OCI-LY3 (cell line): ENCODE measurements at regions not wholly inside any gene's neighbourhood (a gene's known extent, or its start where the extent isn't known, plus 50 kb on each side); places are given as distances from the start of the nearest gene placed in this dataset.

Source experiments
- EZH2phosphoT487 ChIP-seq: fragments of 200-600 bp; shearing (Covaris generic); IDR thresholded peaks from 2 replicates; pipeline ENCODE4 v1.6.1; 2018; ENCODE audit warnings: antibody characterized with exemption, mixed run types, low read depth
- TF ChIP-seq, protein P1 (sequence below): fragments of 200-600, 300-600 bp; sonication (generic); IDR thresholded peaks from 2 replicates; pipeline ENCODE4 v1.5.1; 2014; ENCODE audit warnings: antibody characterized with exemption, low read length, low read depth

- TF ChIP-seq EZH2phosphoT487 = no peak
- TF ChIP-seq, protein P1, sequence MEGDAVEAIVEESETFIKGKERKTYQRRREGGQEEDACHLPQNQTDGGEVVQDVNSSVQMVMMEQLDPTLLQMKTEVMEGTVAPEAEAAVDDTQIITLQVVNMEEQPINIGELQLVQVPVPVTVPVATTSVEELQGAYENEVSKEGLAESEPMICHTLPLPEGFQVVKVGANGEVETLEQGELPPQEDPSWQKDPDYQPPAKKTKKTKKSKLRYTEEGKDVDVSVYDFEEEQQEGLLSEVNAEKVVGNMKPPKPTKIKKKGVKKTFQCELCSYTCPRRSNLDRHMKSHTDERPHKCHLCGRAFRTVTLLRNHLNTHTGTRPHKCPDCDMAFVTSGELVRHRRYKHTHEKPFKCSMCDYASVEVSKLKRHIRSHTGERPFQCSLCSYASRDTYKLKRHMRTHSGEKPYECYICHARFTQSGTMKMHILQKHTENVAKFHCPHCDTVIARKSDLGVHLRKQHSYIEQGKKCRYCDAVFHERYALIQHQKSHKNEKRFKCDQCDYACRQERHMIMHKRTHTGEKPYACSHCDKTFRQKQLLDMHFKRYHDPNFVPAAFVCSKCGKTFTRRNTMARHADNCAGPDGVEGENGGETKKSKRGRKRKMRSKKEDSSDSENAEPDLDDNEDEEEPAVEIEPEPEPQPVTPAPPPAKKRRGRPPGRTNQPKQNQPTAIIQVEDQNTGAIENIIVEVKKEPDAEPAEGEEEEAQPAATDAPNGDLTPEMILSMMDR = no peak
Measured at GRCh38 chr1:239123260-239123659, 263.1 kb upstream of the CHRM3 start.
